ENCODE measurements at regions not wholly inside any gene's neighbourhood (a gene's known extent, or its start where the extent isn't known, plus 50 kb on each side); places are given as distances from the start of the nearest gene placed in this dataset.
"Not testable (repeated sequence)": the region's sequence is repeated elsewhere in the genome, so short reads cannot be mapped to it uniquely, and the experiment has no call there.

GRCh38 chr6:140729521-140729920 is 1355.1 kb upstream of the CITED2 start:
- H3K9me3 Mint-ChIP-seq = no peaks in the 10 kb centered on the region
- DNase-seq (ENCODE audit: low spot score) = no peak
- no peak overlapping the region for H3K27ac Mint-ChIP-seq
- H3K4me1 Mint-ChIP-seq (ENCODE audit: low read depth) = no peaks in the 10 kb centered on the region
- intact Hi-C loops (cut with micrococcal nuclease) = no loop called here
- H3K36me3 Mint-ChIP-seq (ENCODE audit: low read depth) = no peaks in the 10 kb centered on the region
- no peak overlapping the region for H3K4me3 Mint-ChIP-seq
- no peaks in the 10 kb centered on the region for H3K27me3 Mint-ChIP-seq (ENCODE audit: insufficient read depth)

DNA sequence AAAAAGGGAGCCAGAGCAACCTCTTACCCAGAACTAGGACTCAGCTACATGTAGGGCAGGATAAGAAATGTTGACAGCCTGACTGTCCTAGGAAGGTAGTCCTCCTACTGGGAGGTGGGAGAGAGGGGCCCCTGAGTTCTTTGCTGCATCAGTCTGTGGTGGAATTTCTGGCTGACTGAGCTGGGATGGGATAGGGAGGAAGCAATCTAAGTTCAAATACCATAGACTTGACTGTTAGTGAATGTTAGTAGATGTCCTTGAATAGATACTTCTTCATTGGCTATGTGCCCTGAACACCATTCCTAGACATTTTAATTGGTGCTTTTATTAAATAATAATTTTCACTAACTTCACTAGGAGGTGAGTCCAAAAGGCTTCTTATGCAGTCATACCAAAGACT is 1343.6 kb upstream of the CITED2 start:
- no peak overlapping the region for H3K4me3 Mint-ChIP-seq
- H3K27me3 Mint-ChIP-seq (ENCODE audit: insufficient read depth) = peaks cover 3% of the 10 kb centered on the region
- H3K4me1 Mint-ChIP-seq (ENCODE audit: low read depth) = no peaks in the 10 kb centered on the region
- peaks cover 3% of the 10 kb centered on the region for H3K9me3 Mint-ChIP-seq
- no peak for DNase-seq (ENCODE audit: low spot score)
- H3K27ac Mint-ChIP-seq = no peak overlapping the region
- intact Hi-C loops (cut with micrococcal nuclease) = no loop called here
- no peaks in the 10 kb centered on the region for H3K36me3 Mint-ChIP-seq (ENCODE audit: low read depth)

DNA sequence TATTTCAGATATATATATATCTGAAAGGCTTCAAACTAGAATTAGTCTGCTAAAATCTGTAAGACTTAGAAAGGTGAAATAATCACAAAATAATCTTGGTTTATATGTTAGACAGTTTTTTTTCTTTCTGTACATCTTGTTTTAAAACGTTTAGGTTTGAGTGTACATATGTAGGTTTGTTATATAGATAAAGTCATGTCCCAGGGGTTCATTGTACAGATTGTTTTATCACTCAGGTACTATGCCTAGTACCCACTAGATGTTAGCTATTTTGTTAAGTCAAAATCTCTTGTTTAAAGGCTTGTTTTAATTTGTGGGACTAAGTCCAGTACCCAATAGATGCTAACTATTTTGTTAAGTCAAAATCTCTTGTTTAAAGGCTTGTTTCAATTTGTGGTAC is 1339.0 kb upstream of the CITED2 start:
- peaks cover 3% of the 10 kb centered on the region for H3K27me3 Mint-ChIP-seq (ENCODE audit: insufficient read depth)
- no peaks in the 10 kb centered on the region for H3K4me1 Mint-ChIP-seq (ENCODE audit: low read depth)
- intact Hi-C loops (cut with micrococcal nuclease) = loop anchor here (5.0 kb wide), 2 partner anchors 126 to 1341 kb away; partner anchors contain the start of gene CITED2
- H3K9me3 Mint-ChIP-seq = peaks cover 3% of the 10 kb centered on the region
- no peak for DNase-seq (ENCODE audit: low spot score)
- no peak overlapping the region for H3K27ac Mint-ChIP-seq
- no peaks in the 10 kb centered on the region for H3K36me3 Mint-ChIP-seq (ENCODE audit: low read depth)
- no peak overlapping the region for H3K4me3 Mint-ChIP-seq

DNA sequence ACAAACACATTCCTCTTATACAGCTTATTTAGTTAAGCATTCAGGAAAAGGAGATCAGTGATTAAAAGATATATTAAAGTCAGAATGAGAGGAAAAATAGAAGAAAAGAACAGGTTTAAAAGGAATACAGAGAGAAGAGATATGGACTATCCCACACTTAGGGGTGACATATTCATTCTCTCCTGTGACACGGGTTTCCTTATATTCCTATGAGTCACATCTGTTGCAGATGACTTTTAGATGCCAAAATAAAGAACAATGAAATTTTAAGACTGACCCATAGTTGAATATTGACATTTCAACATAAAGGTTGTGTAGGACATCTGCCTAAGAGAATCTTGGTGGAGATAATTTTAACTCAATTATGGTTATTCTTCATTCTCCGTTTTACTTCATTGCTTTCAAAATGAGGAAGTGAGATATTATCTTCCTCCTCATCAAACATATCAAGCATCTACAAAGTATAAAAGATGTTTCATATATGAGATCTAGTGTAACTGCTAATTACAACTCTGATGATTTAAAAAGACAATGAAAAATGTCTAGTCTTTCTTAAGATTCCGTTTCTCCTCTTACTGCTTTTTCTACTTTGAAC is 1336.7 kb upstream of the CITED2 start:
- intact Hi-C loops (cut with micrococcal nuclease) = loop anchor here (1.0 to 5.0 kb wide), 3 partner anchors 98 to 1339 kb away; partner anchors contain the start of gene CITED2
- H3K4me3 Mint-ChIP-seq = no peak overlapping the region
- DNase-seq (ENCODE audit: low spot score) = no peak
- no peaks in the 10 kb centered on the region for H3K4me1 Mint-ChIP-seq (ENCODE audit: low read depth)
- no peak overlapping the region for H3K27ac Mint-ChIP-seq
- no peaks in the 10 kb centered on the region for H3K27me3 Mint-ChIP-seq (ENCODE audit: insufficient read depth)
- no peaks in the 10 kb centered on the region for H3K9me3 Mint-ChIP-seq
- no peaks in the 10 kb centered on the region for H3K36me3 Mint-ChIP-seq (ENCODE audit: low read depth)

DNA sequence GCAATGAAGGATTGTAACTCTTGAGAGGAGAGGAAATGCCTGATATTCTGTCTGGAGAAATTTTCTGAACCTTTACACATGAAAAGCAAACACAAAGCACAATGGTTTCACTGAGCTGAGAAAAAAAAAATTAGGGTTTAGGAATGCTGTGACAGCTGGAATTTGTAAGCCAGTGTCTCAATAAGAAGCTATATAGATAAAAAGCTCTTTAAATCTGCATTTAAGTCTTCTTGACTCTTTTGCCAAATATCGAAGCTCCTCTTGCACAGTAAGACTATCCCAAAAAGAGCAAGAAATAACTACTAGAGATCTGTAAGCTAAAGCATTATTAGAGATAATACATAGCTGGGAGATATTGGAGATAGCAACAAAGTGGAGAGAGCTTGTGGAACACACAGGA is 1334.0 kb upstream of the CITED2 start:
- H3K4me1 Mint-ChIP-seq (ENCODE audit: low read depth) = no peaks in the 10 kb centered on the region
- DNase-seq (ENCODE audit: low spot score) = no peak
- no peaks in the 10 kb centered on the region for H3K36me3 Mint-ChIP-seq (ENCODE audit: low read depth)
- H3K4me3 Mint-ChIP-seq = no peak overlapping the region
- no peak overlapping the region for H3K27ac Mint-ChIP-seq
- H3K9me3 Mint-ChIP-seq = peaks cover 7% of the 10 kb centered on the region
- intact Hi-C loops (cut with micrococcal nuclease) = no loop called here
- H3K27me3 Mint-ChIP-seq (ENCODE audit: insufficient read depth) = no peaks in the 10 kb centered on the region

GRCh38 chr6:140704008-140704407 is 1329.6 kb upstream of the CITED2 start:
- H3K9me3 Mint-ChIP-seq; H3K27ac Mint-ChIP-seq; H3K27me3 Mint-ChIP-seq (ENCODE audit: insufficient read depth); intact Hi-C loops (cut with micrococcal nuclease); H3K4me3 Mint-ChIP-seq; H3K4me1 Mint-ChIP-seq (ENCODE audit: low read depth); DNase-seq (ENCODE audit: low spot score); H3K36me3 Mint-ChIP-seq (ENCODE audit: low read depth): not testable (repeated sequence)

DNA sequence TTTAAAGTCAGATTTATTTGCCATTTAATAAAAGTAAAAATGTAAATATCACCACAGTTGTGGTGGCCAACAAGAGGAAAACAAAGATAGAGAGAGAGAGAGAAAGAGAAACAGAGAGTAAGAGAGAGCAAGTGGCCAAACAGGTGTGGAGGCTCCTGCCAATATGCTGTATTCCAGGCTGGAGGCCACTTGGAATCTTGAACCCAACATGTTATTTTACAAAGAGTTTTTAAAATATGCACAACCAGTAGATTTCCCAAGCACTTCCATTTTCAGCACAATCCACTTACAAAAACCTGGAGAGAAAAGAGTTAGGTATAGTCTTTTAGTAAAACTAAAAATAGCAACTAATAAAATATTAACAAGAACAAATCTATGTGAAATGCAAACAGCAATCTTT is 1323.1 kb upstream of the CITED2 start:
- no peak for DNase-seq (ENCODE audit: low spot score)
- no peak overlapping the region for H3K4me3 Mint-ChIP-seq
- intact Hi-C loops (cut with micrococcal nuclease) = no loop called here
- no peaks in the 10 kb centered on the region for H3K4me1 Mint-ChIP-seq (ENCODE audit: low read depth)
- H3K36me3 Mint-ChIP-seq (ENCODE audit: low read depth) = no peaks in the 10 kb centered on the region
- no peaks in the 10 kb centered on the region for H3K27me3 Mint-ChIP-seq (ENCODE audit: insufficient read depth)
- no peak overlapping the region for H3K27ac Mint-ChIP-seq
- no peaks in the 10 kb centered on the region for H3K9me3 Mint-ChIP-seq

DNA sequence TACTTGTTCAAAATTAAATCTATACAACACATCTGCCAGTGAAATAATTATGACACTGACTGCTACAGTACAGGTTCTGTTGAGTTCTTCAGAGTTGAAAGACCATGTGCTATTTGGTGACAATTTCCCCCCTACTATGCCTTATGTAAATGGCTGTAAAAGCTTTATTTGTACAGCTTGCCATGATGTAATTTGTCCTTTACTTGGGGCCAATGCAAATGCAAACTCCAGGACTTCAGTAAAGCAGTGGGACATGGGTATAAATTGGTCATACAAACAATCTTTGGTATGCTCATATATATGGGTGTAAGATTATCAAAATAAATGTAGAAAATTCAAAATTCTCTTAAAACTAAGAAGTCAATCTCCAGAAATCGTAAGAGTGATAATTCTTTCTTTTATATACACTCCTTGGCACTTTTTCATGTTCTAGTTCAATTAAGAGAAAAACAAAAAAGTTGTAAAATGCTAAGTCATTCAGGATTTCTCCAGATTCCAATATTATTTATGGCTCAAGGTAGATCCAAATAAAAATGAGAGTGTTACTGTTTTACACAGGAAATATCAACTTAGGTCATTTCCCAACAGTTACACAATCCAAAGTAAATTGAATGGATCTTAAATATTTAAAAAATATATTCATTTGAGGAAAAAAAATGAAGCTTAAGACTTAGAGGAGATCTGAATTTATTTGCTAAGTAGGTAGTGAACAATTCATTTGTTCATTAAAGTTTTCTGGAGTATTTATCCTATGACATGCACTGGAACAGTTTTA is 1310.5 kb upstream of the CITED2 start:
- Mint-ChIP-seq H3K36me3 (ENCODE audit: low read depth) (no peaks in the 10 kb centered on the region), H3K27ac (no peak overlapping the region), H3K4me1 (ENCODE audit: low read depth) (no peaks in the 10 kb centered on the region), H3K9me3 (peaks cover 5% of the 10 kb centered on the region), H3K4me3 (no peak overlapping the region), H3K27me3 (ENCODE audit: insufficient read depth) (no peaks in the 10 kb centered on the region)
- intact Hi-C loops (cut with micrococcal nuclease) = no loop called here
- DNase-seq (ENCODE audit: low spot score) = no peak

DNA sequence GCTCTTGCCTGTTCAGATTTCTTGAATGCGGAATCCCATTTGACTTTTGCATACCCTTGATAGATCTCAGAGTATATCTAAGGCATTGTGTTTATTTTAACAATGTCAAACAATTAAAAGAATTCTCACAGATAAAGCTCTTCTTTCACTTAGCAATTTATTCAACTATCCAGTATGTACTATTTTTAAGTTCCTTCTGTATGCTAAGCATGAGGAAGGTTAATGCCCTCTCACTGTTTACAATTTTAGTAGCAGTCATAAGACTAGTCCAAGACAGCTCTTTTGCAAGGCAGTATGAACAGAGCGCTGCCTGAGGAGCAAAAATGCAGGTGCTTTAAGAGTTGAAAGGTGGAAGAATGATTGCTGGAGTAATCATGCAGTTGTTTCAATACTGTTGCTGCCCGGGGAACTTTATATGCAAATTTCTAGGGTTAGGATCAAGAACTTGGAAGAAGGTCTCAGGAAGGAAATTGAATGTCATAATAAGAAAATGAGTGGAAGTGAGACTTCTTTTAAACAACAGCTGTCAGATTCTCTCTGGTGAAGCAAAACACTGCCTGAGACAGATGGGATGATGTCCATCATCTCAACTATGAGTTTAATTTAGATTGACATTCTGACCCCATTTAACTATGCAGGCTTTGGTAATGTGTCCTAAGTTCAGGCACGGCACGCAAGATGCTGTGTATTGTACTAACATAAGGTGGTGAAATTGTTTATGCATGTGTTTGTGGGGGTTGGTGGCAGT is 1303.5 kb upstream of the CITED2 start:
- Mint-ChIP-seq H3K4me1 (ENCODE audit: low read depth) (no peaks in the 10 kb centered on the region), H3K9me3 (no peaks in the 10 kb centered on the region), H3K36me3 (ENCODE audit: low read depth) (no peaks in the 10 kb centered on the region), H3K27ac (no peak overlapping the region), H3K4me3 (no peak overlapping the region), H3K27me3 (ENCODE audit: insufficient read depth) (no peaks in the 10 kb centered on the region)
- DNase-seq (ENCODE audit: low spot score) = no peak
- intact Hi-C loops (cut with micrococcal nuclease) = no loop called here

GRCh38 chr6:140671926-140672325 is 1297.5 kb upstream of the CITED2 start:
- H3K36me3 Mint-ChIP-seq (ENCODE audit: low read depth) = no peaks in the 10 kb centered on the region
- no peaks in the 10 kb centered on the region for H3K27me3 Mint-ChIP-seq (ENCODE audit: insufficient read depth)
- DNase-seq (ENCODE audit: low spot score) = no peak
- H3K9me3 Mint-ChIP-seq = no peaks in the 10 kb centered on the region
- peaks cover 6% of the 10 kb centered on the region for H3K4me1 Mint-ChIP-seq (ENCODE audit: low read depth)
- no peak overlapping the region for H3K4me3 Mint-ChIP-seq
- intact Hi-C loops (cut with micrococcal nuclease) = no loop called here
- H3K27ac Mint-ChIP-seq = no peak overlapping the region

DNA sequence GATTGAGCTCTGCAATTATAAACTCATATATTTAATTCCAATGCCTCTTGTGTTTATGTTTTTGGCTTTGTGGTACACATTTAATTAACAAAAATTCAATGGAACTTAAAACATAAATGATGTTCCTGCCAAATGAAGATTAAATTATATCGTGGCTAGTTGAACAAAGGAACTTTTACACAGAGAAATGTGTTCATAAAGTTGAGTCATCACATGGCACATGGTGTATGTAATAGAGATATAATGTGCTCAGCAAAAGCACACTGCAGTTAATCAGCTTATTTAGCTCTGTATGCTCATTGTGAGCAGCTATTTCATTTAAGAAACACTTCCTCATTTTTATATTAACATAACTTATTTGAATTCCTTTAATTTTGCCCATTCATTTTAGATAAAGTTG is 1295.6 kb upstream of the CITED2 start:
- DNase-seq (ENCODE audit: low spot score) = no peak
- H3K36me3 Mint-ChIP-seq (ENCODE audit: low read depth) = no peaks in the 10 kb centered on the region

DNA sequence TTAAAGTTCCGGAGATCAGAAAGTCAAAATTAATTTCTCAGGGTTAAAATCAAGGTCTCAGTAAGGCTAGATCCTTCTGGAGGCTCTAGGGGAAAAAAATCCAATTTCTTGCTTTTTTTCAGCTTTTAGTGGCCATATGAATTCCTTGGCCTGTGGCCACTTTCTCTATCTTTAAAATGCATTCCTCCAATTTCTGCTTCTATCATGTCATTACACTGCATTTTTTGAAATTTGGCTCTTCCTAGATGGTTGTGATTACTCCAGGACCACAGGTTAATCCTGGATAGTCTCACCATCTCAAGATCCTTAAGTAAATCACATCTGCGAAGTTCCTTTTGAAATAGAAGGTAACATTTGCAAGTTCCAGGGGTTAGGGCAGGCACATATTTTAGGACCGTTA is 1294.9 kb upstream of the CITED2 start:
- Mint-ChIP-seq H3K36me3 (ENCODE audit: low read depth) (no peaks in the 10 kb centered on the region), H3K27me3 (ENCODE audit: insufficient read depth) (no peaks in the 10 kb centered on the region), H3K4me3 (no peak overlapping the region), H3K9me3 (no peaks in the 10 kb centered on the region), H3K4me1 (ENCODE audit: low read depth) (peaks cover 6% of the 10 kb centered on the region), H3K27ac (no peak overlapping the region)
- no peak for DNase-seq (ENCODE audit: low spot score)
- intact Hi-C loops (cut with micrococcal nuclease) = no loop called here

More for the DNA sequence above, 1295.6 kb upstream of the CITED2 start:
- H3K9me3 Mint-ChIP-seq = no peaks in the 10 kb centered on the region
- no peak overlapping the region for H3K4me3 Mint-ChIP-seq
- H3K4me1 Mint-ChIP-seq (ENCODE audit: low read depth) = peaks cover 6% of the 10 kb centered on the region
- H3K27ac Mint-ChIP-seq = no peak overlapping the region
- no peaks in the 10 kb centered on the region for H3K27me3 Mint-ChIP-seq (ENCODE audit: insufficient read depth)
- intact Hi-C loops (cut with micrococcal nuclease) = no loop called here

GRCh38 chr6:140663772-140664171 is 1289.3 kb upstream of the CITED2 start:
- Mint-ChIP-seq H3K4me3 (no peak overlapping the region), H3K27me3 (ENCODE audit: insufficient read depth) (no peaks in the 10 kb centered on the region), H3K4me1 (ENCODE audit: low read depth) (no peaks in the 10 kb centered on the region), H3K9me3 (no peaks in the 10 kb centered on the region), H3K36me3 (ENCODE audit: low read depth) (no peaks in the 10 kb centered on the region), H3K27ac (no peak overlapping the region)
- intact Hi-C loops (cut with micrococcal nuclease) = no loop called here
- no peak for DNase-seq (ENCODE audit: low spot score)

Measured in activated T-helper 1 cell treated with anti-CD3 and anti-CD28 coated beads, Interleukin-12 subunit alpha, Interleukin-12 subunit beta, Interleukin-2, Interleukin-4 antibody, amounts not matched to agents 30 ng/mL and 10 ng/mL and 1 ng/mL, durations not matched to agents 14 hours and 24 hours and 36 hours (primary cell).